GM10266 (cell line): ENCODE measurements at regions not wholly inside any gene's neighbourhood (a gene's known extent, or its start where the extent isn't known, plus 50 kb on each side); places are given as distances from the start of the nearest gene placed in this dataset.
"Not testable (repeated sequence)": the region's sequence is repeated elsewhere in the genome, so short reads cannot be mapped to it uniquely, and the experiment has no call there.

Experiments used
- DNase-seq: peaks from one replicate; pipeline ENCODE4 v3.0.0; 2012; ENCODE audit errors: extremely low spot score
- CTCF ChIP-seq: IDR thresholded peaks from 2 replicates; pipeline ENCODE4 v1.5.1; 2012; ENCODE audit warnings: mild to moderate bottlenecking, low read depth; ENCODE audit not compliant: control insufficient read depth, insufficient read depth; ENCODE audit errors: missing control alignments

DNA sequence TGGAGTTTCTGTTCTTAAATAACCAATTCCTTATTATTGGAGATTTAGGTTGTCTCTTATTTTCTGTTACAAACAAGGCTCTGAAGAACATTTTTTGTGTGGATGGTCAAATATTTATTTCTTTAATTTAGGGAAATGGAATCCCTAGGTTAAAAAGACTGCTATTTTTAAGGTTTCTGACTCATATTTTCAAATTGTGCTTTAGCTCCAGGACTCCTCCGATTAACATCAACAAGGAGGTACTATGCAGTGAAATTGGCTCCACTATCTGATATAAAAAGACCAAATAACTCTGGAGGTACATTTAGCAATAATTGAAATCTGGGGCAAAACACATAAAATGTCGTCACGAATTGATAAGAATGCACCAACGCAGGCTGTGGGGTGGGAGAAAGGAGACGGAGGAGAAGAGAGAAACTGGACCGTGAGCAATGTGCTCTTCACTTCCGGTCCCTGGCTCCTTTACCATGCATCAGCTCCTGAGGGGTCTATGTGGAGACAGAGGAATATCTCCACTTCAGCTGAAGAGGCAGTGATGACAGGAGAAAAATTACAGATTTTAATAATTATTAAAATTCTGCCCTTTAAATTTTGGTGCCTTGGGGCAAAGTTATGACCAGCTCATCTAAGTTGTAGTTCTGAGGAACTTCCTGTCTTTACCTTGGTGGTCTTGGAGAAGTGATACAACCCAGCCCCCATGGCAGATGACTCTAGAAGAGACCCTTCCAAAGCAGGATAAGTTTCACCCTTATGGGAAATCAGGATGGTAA, 90.2 kb upstream of the BTG1 start:
- no peak for DNase-seq
- no peak for TF ChIP-seq CTCF

- DNase-seq: no peak
Measured at GRCh38 chr12:92234533-92234932, 88.9 kb upstream of the BTG1 start.

GRCh38 chr12:92233346-92234015, 87.8 kb upstream of the BTG1 start:
- DNase-seq: no peak
- no peak for TF ChIP-seq CTCF

More at GRCh38 chr12:92234533-92234932, 88.9 kb upstream of the BTG1 start:
- no peak for TF ChIP-seq CTCF

DNA sequence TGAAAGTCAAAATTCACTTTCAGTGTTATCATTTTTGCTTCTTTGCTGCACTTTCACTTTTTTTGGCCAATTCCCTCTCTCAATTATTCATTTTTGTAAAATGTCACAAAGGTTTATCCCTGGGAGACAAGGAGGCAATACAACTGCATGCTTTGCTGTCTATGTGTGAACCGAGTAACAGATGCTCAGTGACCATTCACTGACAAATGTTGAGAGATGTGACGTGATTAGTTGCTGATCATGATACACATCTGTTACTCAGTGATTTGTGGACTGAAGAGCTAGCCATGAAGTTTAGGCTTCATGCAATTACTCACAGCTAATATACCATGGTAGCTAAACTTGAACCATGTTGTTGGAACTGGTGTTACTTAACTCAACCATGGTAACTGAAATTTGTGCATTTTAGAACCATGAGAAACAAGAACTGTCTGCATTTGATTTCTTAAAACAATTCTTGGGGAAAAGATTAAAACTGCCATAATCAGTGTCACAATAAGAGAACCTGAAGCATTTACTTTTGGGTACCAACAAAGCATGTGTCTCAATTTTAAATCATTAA, 86.8 kb upstream of the BTG1 start:
- DNase-seq: not testable (repeated sequence)

- DNase-seq: not testable (repeated sequence)
Measured at GRCh38 chr12:92231945-92232344, 86.3 kb upstream of the BTG1 start.

GRCh38 chr12:92231532-92231931, 85.9 kb upstream of the BTG1 start:
- not testable (repeated sequence) for DNase-seq

DNA sequence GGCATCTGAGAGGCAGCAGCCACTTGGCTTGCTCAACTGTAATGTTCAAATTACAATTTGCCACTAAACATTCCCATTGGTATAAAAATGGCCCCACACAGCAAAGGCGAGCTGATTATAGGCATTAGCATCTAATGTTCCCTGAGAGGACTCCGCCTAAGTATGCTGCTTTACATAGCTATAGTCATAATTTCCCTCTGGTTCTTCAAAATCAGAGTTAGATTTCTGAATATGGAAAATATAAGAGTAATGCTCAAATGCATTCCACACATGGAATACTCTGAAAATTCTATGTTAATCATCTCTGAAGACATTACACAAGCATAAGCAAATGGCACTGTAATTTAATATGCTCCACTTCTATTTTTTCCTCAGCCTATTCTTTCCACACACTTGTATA, 83.7 kb upstream of the BTG1 start:
- TF ChIP-seq CTCF: no peak
- no peak for DNase-seq

DNA sequence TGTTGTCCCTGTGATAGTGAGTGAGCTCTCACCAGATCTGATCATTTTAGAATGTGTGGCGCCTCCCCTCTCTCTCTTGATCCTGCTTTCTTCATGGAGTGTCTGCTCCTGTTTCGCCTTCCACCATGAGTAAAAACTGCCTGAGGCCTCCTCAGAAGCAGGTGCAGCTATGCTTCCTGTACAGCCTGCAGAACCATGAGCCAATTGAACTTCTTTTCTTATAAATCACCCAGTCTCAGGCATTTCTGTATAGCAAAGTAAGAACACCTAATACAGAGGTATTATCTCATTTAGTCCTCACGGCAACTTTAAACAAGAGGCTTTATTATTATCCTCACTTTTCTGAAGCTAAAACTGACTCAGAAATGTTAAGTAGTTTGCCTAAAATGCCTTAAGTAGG, 81.3 kb upstream of the BTG1 start:
- DNase-seq: no peak
- no peak for TF ChIP-seq CTCF

- no peak for TF ChIP-seq CTCF
- DNase-seq: no peak
Measured at GRCh38 chr12:92226071-92226661, 80.5 kb upstream of the BTG1 start.
